ENCODE measurements at regions not wholly inside any gene's neighbourhood (a gene's known extent, or its start where the extent isn't known, plus 50 kb on each side); places are given as distances from the start of the nearest gene placed in this dataset.
"Not testable (repeated sequence)": the region's sequence is repeated elsewhere in the genome, so short reads cannot be mapped to it uniquely, and the experiment has no call there.

DNA sequence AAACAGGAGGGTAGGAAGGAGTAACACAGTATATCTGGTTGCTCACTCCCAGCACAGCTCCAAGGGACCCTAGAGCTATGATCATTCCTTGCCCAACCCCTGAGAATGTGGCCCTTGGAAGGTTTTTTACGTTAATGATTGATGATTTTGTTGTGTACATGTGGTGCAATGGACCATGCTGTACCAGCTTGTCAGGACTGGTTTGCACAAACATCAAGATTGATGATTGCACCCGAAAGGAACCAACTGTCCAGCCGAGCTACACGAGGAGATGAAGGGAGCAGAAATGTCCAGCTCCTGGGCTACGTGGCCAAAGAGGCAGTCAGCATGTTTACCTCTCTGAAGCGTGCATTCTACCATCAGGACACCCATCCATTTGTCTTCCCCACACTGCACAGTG is 83.2 kb upstream of the USP9X start:
- DNase-seq (ENCODE audit: low read depth), result no peak

DNA sequence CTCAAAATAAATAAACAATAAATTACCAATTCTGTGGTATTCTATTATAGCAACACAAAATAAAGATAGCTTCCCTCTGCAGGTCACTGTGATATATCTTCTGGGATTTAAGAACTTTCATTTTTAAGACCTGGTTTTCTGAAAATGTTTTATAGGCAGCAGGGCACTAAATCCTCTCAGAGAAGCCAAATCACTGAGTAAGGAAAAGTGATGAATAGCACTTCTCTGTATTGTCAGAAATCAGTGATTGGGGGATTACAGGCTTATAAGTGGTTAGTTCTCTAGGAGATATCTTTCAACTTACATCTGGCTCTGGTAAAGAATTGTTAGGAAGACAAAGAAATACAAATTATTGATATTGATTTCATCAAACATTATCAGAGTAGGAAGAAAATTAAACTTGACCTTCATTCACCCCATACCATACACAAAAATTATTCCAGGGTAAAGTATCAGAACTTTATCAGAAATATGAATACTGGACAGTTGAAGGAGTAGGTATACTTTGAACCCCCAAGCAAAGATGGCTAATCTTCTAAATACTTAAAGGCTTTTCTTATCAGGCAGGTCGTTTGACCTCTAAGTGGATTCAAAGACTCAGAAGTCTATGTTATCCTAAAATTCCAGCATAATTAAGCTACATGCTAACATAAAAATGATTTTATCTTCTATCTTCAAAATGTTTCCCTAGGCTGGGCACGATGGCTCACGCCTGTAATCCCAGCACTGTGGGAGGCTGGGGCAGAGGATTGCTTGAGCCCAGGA is 81.6 kb upstream of the USP9X start:
- DNase-seq (ENCODE audit: low read depth), result no peak

DNA sequence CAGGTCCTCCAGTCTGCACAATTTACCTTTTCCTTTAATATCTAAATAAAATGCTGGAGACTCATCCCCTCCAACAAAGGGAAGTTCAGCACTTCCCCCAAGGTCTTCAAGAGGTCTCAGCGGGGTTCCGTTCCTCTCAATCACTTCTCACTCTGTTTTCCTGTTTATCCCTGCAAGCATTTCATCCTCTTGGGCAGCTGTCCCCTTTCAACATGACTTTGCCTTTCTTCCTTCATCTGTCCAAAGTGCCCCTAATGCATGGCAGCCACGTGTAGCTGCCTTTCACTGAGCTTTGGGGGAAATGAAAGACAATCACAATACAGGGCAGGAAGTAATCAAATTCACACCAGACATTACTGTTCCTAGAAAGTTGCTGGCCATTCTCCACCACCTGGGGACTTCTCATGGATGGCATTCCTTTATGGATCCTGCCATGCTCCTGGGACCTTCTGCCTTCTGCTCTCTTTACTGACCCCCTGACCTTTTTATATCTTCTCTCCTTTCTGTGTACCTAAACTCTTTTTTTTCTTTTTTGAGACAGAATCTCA is 79.7 kb upstream of the USP9X start:
- DNase-seq (ENCODE audit: low read depth), result no peak

DNA sequence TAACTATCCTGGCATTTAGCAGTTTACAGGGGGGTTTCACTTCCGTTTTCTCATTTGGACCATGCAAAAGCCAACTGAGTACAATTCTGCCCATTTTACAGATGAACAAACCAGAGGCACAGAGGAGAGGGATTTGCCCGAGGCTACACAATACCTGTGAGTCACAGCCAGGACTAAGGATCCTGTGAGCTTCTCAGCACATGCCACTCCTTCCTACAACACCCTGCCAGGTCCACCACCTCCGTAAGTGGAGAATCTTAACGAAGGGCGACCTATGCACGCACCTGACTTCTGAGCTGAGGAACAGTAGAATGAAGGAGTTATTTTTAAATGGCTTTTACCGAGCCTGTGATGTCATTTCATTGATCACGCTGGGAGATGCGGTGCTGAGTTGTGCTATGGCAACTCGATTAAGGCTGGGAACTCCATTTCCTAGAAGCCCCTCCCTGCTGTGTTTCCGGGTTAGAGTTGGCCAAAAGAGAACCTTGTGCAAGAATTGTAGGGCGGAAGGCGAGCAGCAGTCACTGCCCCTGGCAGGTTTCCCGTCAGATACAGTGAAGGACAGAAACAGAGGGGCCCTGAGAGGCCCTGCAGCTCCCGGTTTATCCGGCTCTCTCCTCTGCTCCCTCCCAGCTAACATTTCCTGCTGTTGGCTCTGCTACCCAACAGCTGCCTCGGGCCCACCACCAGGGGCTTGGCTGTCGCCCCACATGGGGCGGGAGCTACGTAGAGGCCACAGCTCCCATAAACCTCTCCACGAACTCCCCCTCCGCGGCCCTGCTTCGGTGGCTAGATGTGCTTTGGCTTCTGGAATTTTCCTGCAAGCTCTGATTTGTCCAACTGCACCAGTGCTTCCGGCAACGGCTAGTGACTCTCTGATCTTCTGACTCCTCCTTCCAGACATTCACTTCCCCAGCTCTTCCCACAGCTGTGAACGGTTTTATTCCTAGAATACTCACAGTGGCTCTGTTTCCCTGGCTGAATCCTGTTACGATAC is 75.1 kb upstream of the USP9X start:
- peak; percentile 95 for DNase-seq (ENCODE audit: low read depth)

DNA sequence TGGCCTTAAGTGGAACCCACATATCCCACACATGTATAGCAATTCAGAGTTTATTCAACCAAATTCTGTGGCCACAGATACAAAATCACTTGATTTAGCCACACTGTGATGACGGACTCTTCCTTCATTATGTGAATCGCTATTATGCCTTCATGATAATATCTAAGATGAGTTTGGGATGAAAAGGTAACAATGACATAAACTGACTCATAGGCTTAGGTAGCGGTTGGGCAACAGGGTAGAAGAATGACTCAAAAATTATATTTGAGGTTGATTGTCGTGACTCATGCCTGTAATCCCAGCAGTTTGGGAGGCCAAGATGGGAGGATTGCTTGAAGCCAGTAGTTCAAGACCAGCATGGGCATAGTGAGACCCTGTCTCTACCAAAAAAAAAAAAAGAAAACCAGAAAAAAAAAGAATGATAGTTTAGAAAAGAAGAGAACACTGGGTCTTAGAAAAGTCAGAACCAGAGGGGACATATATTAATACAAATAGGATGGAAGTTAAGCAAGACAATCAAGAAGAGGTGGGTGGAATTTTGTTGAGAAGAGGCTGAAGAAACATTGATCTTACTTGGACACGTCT is 70.4 kb upstream of the USP9X start:
- peak; percentile 73 for DNase-seq (ENCODE audit: low read depth)

DNA sequence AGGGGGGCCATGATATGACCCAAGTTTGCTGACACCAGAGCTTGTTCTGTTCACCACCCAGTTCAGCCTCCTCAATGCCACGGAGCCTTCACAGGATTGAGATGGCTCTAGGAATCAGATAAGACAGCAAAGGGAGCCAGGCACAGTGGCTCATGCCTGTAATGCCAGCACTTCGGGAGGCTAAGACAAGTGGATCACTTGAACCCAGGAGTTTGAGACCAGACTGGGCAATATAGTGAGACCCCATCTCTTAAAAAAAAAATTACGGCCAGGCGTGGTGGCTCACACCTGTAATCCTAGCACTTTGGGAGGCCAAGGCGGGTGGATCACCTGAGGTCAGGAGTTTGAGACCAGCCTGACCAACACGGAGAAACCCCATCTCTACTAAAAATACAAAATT is 67.5 kb upstream of the USP9X start:
- not testable (repeated sequence) for DNase-seq (ENCODE audit: low read depth)

DNA sequence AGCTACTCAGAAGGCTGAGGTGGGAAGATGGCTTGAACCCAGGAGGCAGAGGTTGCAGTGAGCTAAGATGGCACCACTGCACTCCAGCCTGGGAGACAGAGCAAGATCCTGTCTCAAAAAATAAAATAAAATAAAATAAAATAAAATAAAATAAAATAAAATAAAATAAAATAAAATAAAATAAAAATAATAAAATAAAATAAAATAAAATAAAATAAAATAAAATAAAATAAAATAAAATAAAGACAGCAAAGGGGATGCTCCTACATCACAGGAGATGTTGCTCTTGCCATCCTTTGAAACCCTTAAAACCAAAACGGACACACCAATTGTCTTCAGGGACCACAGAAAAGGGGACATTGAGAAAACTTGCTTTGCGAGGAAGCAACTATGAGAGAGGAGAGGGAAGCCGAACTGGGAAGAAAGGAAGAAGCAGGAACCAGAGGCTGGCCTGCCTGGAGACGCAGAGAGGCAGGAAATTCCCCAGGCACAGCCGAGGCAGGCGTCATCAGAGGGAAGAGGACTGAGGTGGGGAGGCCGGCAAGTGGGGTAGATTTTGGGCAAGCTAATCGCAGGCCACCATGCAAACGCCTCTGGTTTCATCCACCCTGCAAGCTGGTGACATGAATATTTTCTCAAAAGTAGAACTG is 66.7 kb upstream of the USP9X start:
- not testable (repeated sequence) for DNase-seq (ENCODE audit: low read depth)

DNA sequence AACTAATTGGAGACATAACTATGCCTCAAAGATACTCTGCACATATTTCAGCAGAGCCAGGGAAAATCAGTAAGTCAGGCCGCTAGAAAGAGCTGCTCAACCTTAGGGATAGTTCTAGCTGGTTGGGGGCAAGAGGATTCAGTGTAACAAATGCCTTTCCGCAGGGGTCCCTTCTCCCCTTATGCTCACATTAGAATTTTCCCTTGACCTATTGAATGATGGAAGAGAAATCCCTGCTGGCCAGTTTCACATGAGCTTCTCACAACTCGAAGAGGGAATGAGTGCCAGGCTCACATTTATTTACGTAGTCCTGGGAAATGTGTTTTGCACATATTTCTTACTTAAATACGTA is 66.2 kb upstream of the USP9X start:
- no peak for DNase-seq (ENCODE audit: low read depth)

DNA sequence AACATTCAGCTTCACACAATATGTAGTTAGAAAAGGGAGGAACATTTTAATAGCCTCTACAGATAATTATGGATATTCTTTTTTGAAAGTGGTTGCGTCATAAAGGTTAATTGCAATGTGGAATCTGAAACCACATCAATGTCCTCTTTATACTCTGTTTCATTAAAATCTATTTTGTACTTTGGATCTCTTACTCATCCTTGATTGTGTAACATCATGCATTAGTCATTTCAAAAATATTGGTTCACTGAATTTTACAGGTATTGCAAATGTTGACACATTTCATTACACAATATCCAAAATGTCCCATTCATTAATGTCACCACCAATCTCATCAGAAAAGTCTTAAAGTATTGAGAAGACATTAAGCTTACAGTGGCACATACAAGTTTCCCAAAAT is 62.7 kb upstream of the USP9X start:
- peak; percentile 55 for DNase-seq (ENCODE audit: low read depth)

DNA sequence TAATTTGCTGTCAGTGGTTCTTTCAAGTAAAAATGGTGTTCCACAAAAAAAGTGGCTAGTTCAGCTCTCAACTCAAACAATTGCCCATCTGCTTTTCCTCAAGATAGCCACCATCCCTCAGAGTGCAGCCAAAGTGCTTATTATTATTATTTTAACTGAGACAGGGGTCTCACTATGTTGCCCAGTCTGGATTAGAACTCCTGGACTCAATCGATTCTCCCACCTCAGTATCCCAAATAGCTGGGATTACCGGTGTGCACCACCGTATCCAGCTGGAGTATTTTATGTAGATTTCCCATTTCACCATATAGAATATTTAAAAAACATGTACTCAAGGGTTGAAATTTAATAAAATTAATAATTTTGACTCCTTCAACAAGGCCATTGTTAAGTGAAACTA is 62.1 kb upstream of the USP9X start:
- DNase-seq (ENCODE audit: low read depth), result no peak

DNA sequence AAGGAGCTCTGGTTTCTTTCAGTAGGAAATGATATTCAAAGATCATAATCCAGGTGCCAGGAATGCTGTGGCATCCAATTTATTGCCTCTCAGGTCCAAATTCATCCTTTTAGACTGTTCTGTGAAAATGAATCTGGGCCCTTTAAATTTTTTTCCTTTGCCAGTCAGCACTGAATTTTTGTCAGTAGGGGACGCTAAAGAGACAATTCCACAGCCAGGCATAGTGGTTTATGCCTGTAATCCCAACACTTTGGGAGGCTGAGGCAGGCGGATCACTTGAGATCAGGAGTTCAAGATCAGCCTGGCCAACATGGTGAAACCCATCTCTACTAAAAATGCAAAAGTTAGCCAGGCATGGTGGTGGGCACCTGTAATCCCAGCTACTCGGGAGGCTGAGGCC is 60.9 kb upstream of the USP9X start:
- not testable (repeated sequence) for DNase-seq (ENCODE audit: low read depth)

DNA sequence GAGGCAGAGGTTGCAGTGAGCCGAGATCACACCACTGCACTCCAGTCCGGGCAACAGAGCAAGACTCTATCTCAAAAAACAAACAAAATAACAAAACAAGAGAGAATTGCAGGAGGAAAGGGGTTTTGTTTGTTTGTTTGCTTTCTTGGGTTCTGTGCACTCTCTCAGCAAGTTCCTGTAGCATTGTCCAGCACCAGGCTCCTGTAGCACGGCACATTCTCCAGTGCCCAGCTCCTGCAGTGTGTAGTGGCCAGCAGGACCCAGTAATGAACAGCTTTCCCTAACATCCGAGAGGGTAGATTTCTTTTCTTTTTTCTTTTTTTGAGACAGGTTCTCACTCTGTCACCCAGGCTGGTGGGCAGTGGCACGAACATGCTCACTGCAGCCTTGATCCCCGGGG is 60.5 kb upstream of the USP9X start:
- DNase-seq (ENCODE audit: low read depth), result no peak

DNA sequence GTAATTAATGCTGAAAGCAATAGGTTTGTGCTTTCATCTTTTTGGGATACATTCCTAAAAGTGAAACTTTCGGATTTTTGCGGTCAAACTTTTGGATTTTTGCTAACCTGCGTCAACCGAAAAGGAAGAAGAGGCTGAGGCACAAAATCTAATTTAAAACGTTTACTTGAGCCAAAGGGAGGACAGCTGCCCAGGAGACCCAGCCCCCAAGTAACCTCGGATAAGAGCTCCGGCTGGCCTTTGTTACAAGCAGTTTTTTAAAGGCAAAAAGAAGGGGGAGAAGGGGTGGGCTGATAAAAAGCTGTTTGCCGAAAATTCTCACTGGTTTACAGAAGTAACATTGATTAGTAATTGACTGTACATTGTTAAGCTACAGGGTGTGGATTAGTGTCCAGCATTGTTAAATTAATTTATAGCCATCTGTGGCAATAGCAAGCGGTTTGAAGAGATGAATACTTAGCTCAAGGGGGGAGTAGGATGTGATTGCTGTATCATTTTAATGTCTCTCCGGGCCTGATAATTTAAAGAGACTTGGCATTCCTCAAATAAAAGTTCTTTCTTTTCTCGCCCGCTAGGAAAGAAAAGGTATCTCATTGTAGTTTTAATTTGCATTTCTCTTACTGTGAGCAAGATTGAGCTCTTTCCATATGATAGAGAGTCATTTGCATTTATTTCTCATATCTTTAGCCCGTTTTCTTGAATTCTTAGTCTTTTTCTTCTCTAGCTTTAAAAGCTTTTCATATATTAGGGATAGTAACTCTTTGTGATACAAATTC is 59.1 kb upstream of the USP9X start:
- DNase-seq (ENCODE audit: low read depth), result peak; percentile 63

DNA sequence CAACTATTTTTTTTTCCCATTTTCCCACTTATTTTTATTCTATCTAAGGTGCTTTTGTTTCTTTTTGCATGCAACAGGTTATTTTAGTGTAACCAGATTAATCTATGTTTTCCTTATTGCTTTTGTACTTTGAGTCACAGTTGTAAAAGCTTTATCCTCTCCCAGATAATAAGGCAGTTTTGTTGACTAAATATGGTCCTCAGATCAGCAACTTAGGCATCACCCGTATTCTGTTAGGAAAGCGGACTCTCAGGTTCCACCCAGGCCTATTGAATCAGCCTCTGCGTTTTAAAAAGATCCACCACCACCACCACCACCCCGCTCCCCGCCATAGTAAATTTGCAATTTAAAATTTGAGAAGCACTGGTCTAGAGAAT is 58.6 kb upstream of the USP9X start:
- DNase-seq (ENCODE audit: low read depth), result no peak

DNA sequence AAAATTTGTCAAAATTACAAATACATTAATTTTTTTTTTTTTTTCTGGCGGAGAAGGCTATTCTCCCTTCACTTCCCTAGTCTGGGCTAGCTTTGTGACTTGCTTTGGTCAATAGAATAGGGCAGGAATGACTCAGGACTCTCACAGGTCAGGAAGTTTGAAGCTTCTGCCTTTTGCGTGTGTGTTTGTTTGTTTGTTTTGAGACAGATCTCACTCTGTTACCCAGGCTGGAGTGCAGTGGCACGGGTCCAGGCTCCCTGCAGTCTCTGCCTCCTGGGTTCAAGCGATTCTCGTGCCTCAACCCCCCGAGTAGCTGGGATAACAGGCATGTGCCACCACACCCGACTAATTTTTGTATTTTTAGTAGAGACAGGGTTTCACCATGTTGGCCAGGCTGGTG is 55.9 kb upstream of the USP9X start:
- no peak for DNase-seq (ENCODE audit: low read depth)

DNA sequence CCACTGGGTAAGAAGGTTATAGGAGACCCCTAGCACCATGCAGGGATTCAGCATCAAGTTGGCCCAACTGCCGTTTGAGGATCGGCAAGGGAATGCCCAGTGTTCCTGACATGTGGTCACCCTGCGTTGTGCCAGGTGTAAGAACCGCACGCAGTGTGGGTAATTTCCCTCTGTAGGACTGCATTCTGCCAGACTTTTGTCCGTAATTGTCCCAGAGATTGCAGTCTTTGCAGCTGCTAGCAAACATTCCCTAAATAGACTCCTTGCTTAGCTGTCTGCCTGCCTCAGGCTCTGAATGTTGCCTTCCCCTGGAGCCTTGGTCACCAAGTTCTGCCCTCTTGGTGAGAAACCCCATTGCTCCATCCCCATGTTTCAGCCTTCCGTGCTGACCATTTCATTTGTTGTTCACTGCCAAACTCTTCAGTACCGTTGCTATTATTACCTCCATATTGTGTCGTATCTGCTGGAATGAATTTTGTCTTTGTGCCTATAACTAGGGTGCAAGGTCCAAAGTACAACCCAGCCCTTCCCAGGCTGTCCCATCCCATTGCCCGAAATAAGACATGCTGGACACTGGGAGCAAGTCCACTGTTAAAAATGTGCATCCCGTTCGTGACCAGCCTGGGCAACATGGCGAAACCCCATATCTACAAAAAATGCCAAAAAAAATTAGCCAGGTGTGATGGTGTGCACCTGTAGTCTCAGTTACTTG is 53.8 kb upstream of the USP9X start:
- DNase-seq (ENCODE audit: low read depth), result no peak

DNA sequence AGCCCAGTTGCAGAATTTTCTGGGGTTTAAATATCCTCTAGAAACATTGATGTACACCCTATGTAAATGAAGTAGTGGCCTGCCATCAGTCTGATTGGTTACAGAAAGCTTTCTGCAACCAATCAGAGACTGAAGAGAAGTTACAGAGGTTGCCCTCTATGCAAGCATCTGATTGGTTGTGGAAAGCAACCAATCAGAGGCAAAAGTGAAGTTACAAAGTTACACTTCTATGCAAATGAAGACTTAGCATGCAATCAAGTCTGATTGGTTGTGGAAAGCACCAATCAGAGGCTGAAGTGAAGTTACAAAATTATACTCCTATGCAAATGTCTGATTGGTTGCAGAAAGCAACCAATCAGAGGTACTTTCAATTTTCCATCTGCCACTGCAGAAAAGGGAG is 51.9 kb upstream of the USP9X start:
- peak; percentile 49 for DNase-seq (ENCODE audit: low read depth)

DNA sequence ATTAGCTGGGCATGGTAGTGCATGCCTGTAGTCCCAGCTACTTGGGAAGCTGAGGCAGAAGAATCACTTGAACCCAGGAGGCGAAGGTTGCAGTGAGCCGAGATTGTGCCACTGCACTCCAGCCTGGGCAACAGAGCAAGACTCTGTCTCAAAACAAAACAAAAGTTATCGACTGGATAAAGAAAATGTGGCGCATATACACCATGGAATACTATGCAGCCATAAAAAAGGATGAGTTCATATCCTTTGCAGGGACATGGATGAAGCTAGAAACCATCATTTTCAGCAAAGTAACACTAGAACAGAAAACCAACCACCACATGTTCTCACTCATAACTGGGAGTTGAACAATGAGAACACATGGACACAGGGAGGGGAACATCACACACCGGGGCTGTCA is 50.3 kb upstream of the USP9X start:
- DNase-seq (ENCODE audit: low read depth), result not testable (repeated sequence)
